Ovary (tissue), 3 donors: ENCODE measurements at regions not wholly inside any gene's neighbourhood (a gene's known extent, or its start where the extent isn't known, plus 50 kb on each side); places are given as distances from the start of the nearest gene placed in this dataset.

Experiments
- CTCF ChIP-seq, 3 donors: fragments of 450-650 bp in 2 of 3; fragments of 200-600 bp in 1 of 3; IDR thresholded peaks; one replicate each; pipeline versions ENCODE4 v1.5.1 to v1.8.0; 2016 to 2022; ENCODE audit warnings: antibody characterized with exemption in 3 of 3, mild to moderate bottlenecking in 1 of 3
- EP300 ChIP-seq: sonication (generic); formaldehyde crosslinking; IDR thresholded peaks from one replicate; pipeline ENCODE4 v1.6.1; 2017; ENCODE audit warnings: antibody characterized with exemption
- POLR2A ChIP-seq: fragments of 450-650 bp; IDR thresholded peaks from one replicate; pipeline ENCODE4 v1.6.1; 2017; ENCODE audit warnings: antibody characterized with exemption, mild to moderate bottlenecking, moderate library complexity
- donor health status: DM: no; HTN: no; CAD: no.

GRCh38 chr9:1871626-1872419 lies 143.3 kb upstream of the SMARCA2 start:
- no peak for TF ChIP-seq CTCF (IDR thresholded peaks at IDR 0.05)
- no peak for TF ChIP-seq POLR2A
- no peak for TF ChIP-seq EP300
